HuH-7.5 (cell line): ENCODE measurements at regions not wholly inside any gene's neighbourhood (a gene's known extent, or its start where the extent isn't known, plus 50 kb on each side); places are given as distances from the start of the nearest gene placed in this dataset.
A peak's percentile ranks its signal among the peaks of the same experiment; 100 is the strongest.
"Not testable (repeated sequence)": the region's sequence is repeated elsewhere in the genome, so short reads cannot be mapped to it uniquely, and the experiment has no call there.

Experiments used
- DNase-seq: peaks from one replicate; pipeline ENCODE4 v3.0.0; 2011; ENCODE audit warnings: low spot score

DNA sequence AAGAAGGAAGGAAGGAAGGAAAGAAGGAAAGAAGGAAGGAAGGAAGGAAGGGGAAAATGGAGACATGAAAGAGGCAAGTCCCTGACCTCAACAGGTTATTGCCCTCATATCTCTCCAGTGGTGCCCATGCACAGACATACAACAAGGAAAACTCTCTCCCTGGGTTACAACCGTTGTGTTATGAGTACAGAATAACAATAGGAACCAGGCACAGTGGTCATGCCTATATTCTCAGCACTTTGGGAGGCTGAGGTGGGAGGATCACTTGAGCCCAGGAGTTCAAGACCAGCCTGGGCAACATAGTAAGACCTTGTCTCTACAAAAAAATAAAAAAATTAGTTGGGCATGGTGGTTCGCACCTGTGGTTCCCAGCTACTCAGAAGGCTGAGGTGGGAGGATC is 139.4 kb upstream of the HMGA2 start:
- DNase-seq: no peak

DNA sequence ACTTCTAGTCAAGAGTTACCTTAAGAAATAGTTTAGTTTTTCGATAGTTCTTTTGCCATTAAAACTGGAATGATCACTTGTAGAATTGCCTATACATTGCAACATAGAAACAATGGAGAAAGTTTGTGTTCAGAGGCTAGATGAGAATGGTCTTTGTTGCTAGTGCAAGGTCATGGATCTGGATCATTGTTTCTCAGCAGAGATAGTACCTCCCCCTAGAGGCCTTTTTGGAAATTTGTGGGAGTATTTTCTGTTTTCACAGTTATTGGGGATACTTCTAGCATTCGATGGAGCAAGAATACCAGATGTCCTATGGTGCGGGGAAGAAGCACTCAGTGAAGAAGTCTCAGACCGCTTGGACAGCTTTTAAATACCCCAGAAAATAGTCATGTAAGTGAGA is 138.8 kb upstream of the HMGA2 start:
- DNase-seq: no peak

DNA sequence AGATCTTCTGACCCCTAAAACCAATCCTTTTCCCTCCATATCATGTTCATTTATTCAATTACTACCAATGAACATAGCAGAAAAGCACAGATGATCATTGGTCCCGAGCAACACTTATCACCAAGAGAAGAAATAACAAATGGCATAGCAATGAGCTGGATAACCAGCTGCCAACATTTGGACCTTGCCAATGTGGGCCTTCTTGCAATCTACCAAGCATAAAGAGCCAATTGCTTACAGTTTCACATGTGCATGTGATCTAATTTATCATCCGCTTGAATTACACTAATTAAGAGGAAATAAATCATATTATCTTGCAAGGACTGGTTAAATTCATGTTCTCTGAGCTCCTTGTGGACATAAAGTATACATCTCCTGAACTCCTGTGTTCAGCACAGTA is 134.8 kb upstream of the HMGA2 start:
- DNase-seq: no peak

DNA sequence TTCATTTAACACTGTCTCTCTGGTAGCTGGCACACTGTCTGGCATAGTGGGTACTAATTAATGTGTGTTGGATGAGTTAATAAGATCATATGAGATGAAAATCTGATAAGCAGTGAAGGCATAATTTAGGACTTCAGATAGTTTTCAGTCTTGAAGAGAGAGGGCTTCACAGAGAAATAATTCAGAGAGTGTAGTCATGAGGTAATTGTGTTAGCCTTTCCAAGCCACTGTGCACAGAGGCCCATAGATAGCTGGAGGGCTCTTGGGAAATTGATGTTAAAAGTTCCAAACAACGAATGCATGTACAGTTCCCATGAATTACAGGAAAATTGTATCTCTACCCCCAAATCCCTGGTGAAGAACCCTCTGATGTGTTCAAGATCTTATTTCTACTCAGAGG is 133.8 kb upstream of the HMGA2 start:
- DNase-seq: no peak

DNA sequence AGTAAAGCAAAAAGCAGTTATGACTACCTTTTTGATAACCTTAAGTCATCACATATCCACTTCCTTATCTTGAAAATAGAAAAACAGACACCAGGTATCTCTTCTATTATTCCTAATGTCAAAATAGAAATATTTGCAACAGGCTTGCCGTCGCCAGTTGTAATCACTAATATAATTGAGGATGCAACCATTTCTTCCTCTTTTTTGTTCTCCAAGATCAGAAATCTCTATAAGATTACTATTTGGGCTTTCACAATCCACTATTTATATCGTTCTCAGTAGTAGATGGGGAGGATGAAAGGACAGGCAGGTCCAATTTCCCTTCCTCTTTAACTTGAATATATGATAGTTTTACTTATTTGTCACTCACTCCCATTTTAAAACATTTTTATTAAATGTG is 130.2 kb upstream of the HMGA2 start:
- DNase-seq: no peak

DNA sequence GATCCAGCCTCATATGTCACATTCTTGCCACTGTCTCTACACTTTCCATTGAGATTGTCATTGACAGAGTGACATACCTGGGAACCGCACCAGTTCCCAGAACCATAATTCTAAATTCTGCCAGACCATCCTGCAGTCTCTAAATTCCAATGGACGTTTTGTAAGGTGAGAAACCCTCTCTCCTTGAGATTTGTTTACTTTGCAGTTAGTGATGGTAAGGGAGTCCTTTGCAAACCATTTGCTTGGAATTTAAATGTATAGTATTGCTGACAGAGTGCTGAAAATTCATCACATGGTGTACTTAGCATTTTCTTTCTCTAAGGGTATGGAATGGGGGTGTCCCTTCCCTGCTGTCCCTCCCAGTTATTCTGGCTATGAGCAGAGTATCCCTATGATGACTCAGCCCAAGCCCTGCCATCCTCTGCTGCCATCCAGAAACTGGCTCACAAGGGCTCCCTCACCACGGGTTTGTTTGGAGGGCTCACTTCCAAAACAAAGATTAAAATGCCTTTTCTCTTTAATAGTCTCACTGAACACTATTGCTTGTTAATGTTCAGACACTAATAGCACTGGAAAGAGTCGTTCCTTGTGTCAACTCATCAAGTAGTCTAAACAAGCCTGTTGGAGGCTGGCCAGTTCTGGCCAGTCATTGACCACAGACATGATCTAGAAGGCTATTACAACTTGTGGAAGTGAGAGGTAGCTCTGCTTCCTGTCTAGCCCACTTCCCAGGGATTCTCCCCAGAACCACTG is 129.0 kb upstream of the HMGA2 start:
- peak; percentile 19 for DNase-seq

DNA sequence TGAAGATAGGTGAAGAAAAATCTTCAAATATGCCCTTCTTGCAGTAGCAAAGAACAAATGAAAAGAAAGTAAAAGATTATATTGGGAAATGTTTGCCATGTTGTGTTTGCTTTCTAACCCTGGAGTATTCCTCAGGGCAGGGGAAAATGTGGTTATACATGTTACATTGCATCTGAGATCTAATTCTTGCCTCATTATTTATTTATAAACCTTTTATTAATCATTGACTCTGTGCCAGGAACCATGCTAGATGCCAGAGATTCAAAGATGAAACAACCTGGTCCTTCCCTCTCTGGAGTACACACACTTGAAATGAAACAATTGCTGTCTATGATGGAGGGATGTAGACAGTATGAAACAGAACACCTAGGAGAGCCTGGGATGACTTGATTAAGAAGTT is 128.1 kb upstream of the HMGA2 start:
- no peak for DNase-seq

DNA sequence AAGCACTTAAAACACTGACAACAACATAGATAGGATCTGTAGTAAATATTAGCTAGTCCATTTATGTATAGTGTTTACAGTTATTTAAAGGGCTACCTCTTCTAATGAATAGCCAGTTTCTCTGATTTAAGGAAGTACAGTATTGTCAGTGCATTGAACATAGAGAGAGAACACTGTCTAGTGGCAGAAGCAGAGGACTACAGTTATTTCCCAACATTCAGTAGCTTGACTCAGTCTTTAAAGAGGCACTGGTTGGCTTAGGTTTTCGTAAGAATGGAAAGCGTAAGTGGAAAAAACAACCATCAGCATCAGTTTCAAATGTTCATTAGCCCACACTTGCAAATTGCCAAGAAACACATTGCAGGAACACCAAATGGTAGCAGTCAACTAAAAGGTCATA is 125.0 kb upstream of the HMGA2 start:
- no peak for DNase-seq

DNA sequence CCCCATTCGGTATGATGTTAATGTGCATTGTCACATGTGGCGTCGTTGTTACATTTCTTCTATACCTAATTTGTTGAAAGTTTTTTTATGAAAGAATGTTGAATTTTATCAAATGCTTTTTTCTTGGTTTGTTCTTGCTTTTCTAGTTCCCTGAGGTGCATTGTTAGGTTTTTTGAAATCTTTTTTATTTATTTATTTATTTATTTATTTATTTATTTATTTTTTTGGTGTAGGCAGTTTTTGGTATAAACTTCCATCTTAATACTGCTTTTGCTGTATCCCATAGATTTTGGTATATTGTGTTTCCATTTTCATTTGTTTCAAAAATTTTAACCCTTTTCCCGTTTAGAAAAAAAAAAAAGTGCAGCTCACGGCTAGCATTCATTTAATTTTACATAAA is 121.1 kb upstream of the HMGA2 start:
- no peak for DNase-seq

DNA sequence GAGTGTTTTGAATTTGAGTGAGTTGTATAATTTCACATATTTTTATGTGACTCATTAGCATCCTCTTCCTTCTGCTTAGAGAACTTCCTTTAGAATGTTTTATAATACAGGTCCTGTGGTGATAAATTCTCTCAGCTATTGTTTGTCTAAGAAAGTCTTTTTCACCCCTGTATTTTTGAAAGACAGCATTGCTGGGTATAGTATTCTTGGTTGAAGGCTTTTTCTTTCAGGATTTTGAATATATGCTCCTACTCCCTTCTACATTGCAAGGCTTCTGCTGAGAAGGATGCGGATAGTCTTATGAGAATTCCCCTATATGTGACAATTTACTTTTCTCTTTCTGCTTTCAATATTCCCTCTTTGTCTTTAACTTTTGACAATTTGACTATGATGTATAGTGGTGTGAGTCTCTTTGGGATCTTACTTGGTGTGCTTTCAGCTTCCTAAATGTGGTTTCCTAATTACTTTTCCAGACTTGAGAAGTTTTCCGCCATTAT is 118.9 kb upstream of the HMGA2 start:
- DNase-seq: no peak

DNA sequence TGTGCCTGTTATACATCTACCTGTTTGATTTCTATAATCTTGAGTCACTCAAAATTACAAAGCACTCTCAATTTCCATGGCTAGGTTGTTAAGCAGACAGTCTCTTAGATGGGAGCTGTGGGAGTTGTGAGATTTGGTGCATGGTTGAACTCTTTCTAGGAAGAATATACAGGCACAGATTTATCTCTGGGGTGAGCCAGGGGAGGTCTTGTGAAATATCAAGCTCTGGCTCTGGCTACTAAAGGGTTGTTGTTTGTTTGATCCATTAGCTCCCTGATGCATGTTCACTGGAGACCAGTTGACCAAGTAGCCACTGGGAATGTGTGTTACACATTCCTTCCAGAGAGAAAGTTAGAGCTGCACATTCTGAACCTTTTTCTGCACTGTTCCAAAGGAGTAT is 117.2 kb upstream of the HMGA2 start:
- no peak for DNase-seq

DNA sequence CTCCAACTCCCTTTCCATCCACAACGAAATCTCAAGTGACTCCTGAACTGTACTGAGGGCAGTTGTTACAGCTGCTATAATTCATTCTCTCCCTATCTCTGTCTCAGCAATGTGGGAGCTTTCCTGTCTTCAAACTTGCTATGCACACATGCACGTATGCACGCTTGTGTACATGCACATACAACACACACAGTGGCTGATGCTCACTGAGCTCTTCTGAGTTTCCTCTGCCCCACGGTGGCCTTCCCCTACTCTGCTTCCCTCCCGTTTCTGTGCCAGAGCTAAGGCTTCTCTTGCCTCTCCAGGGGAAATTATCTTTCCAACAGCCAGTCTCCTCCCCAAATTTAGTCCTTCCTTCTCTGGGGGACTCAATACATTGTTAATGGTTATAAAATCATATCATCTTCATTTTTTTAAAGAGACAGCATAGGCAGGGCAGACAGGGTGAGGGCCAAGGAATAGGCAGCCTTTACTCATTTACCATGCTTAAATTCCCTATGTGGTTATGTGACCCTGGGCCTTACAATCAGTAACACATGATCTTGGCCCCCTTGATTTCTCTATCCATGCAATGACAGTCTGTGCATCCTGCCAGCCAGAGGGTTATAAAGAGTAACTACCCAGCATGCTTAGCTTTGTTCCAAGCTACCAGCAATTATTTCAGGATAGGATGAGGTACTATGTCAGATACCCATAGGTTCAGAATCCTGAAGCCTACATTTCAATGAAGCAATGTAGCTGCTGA is 111.9 kb upstream of the HMGA2 start:
- no peak for DNase-seq

DNA sequence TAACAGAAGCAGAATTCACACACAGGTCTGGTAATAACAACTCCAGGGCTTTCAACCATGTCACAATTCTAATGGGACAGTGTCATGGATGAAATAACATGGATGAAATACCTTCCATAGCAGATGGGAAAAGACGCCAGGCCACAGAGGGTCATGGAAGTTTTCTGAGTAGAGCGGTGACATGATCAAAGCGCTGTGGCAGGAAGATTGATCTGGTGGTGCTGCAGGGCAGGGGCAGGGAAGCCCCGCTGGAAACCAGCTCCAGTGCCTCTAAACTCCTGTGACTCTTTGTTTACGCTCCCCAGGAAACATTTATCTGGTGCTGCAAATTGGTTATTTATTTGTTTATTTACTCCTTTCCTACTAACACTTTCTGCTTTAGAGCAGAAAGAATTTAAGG is 108.3 kb upstream of the HMGA2 start:
- DNase-seq: no peak

DNA sequence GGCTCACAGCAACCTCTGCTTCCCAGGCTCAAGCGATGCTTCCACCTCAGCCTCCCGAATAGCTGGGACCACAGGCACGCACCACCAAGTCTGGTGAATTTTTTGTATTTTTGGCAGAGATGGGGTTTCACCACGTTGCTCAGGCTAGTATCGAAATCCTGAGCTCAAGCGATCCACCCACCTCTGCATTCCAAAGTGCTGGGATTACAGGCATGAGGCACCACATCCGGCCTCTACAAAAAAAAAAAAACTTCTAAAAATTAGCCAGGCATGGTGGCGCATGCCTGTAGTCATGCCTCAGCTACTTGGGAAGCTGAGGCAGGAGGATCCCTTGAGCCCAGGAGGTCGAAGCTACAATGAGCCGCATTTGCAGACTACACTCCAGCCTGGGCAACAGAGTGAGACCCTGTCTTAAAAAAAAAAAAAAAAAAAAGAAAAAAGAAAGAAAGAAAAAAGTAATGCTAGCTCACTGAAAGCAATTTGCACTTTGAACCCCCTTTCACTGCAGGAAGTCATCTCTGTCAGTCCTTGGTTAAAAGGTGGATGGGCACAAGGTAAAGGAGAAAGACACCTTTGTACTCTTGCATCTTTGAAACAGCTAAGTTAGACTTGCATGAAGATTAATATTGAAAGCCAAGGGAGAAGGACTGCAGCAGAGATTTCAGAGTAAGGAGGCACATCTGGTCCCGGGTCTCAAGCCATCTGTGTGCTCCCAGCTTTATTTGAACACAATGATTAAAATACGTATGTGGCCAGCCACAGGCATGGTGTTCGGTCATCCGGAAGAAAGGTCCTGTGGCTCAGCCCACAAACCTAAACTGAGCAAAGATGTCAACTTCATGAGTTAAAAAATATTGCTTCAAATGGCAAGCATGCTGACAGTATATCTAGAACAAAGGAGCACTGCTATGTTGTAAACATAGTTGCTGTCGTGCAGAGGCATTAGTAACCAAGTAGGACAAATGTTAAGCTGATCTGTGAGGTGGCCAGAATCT is 103.8 kb upstream of the HMGA2 start:
- no peak for DNase-seq

DNA sequence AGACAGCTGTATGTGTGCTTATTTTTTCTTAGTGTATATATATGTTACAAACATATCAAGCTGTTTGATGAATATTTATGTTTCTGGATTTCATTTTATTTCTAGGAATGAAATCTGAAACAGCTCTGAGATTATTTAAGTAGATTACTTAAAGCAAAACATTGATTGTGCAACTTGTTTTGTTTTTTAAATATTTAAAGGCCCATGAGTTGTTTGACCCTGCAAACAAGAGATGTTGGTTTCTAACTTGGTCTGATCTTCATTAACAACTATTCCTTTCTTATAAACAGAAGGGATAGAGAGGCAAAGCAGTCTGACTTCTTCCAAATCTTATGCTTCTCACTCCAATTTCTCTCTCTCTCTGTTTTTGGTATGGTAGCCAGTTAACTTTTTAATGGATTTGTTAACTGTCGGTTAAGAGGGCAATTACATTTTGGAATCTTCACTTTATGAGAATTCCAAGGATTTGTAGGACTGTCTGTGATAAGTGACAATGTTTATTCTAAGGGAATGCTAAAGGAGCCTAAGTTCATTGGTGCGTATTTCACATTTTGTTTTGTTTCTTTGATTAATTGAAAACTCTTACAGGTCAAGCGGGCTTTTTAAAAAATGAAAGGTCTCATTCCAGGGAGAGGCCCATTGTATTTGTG is 102.6 kb upstream of the HMGA2 start:
- DNase-seq: no peak

DNA sequence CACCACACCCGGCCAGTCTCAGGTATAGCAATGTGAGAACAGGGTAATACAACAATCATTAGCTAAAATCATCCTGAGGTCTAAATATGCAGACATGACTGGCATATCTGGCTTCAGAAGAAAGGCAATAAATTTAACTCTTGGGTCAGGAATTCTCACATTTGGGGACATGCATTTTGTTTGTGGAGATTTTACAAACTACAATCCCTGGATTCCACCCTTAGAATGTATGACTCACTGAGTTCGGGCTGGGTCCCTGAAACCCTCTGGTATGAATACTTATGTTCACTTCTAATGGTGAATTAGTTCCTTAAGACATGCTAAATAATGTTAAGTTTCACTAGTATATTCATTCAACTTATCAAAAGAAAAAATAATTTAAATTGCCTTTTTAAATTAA is 98.9 kb upstream of the HMGA2 start:
- no peak for DNase-seq

DNA sequence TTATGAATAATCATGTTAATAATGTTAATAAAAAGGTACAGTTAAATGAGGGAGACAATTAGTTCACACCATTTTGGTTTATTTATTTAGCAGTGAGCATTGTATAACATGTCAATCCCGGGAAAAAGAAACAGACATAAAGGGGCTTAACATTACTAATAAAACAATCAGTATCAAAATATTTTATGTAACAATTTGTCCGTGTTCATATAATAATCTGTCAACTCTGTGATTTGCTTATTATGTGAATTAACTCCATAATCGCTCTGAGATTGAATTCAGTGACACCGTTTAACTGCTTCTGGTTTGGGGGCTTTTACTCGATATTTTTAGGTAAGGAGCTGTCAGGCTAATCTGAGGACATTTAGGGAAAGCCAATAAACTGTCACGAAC is 95.8 kb upstream of the HMGA2 start:
- no peak for DNase-seq

DNA sequence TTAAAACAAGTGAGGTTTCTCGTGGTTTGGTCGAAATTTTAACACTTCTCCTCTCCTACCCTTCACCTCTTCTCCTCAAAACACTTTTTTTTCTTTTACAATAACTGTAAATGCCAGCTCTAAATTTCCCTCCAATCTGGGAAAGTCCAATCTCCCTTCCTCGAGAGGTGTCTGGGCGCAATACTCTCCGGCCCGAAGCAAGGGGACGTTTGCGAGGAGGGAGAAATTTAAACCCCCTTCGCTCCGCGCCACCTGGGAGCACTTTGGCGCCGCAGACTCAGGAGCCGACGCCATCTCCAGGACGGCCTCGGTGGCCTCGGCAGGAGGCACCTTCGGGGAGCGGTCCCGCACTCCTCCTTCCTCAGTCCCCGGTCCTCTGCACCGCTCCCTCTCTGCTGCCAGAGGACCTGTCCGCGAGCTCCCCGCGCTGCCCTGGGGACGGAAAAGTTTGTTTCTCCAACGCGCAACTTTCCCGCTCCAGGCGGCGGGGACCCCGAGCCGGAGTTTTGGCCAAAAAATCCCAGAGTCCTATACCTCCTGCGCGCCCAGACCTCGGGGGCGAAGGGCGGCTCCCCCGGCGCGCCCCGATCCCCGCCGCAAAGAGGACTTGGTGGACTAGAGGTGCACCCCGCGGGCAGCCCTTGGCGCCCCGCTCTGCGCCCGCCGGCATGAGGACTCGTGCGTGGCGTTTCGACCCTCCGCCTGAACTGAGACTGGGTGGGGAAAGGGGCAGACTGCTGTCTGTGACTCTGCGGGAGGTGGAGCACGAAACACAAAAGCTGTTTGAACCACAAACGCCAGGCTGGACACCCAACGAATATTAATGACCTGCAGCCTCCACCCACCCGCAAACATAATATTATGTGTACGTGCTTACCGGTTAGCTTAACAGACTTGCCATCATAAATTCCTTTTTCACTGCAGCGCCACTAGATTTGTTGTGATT is 95.2 kb upstream of the HMGA2 start:
- no peak for DNase-seq

DNA sequence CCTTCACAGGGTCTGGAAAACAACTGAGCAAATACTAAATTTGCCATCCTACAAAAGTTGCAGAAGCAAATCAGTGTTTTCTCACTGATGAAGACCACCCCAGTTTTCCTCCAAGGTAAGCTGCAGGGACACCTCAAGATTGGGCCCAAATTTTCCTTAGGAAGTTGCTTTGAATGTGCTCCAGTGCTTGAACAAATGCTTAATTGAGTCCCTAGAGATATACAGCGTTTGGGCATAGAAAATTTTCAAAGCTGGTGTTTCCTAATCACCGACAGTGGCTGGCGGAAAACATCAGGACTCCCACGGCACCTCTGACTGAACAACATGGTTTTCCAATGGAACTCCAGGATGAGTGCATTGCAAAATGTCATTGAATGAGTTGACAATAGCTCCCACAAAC is 92.5 kb upstream of the HMGA2 start:
- no peak for DNase-seq

DNA sequence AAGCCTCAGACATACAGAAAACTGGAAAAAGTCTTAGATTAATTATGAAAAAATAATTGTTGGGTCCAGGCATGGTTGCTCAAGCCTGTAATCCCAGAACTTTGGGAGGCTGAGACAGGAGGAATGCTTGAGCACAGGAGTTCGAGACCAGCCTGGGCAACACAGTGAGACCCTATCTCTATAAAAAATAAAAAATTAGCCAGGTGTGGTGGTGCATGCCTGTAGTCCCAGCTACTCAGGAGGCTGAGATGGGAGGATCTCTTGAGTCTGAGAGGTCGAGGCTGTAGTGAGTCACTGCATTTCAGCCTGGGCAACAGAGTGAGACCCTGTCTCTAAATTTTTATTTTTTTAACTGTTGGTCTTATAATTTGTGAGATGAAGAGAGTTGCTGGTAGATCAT is 90.6 kb upstream of the HMGA2 start:
- DNase-seq: not testable (repeated sequence)

DNA sequence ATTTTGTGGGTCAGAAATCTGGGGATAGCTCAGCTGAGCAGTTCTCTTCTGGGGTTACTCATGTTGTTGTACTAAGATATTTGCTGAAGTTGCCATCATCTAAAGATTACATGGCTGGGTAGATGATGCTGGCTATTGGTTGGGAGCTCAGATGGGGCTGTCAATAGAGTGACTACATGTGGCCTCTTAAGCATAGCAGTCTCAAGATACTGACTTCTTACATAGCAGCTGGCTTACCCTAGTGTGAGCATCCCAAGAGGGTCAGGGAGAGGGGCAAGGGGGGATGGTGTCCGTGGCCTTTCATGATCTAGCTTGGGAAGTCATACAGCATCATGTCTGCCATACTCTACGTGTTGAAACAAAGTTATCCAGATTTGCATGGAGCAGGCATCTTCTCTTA is 90.1 kb upstream of the HMGA2 start:
- DNase-seq: no peak
